ENCODE measurements at regions not wholly inside any gene's neighbourhood (a gene's known extent, or its start where the extent isn't known, plus 50 kb on each side); places are given as distances from the start of the nearest gene placed in this dataset.

- Histone ChIP-seq H3K27ac (no peak overlapping the region), H3K36me3 (no peaks in the 10 kb centered on the region), H3K4me1 (no peaks in the 10 kb centered on the region), H3K4me3 (no peak overlapping the region), H3K9me3 (no peaks in the 10 kb centered on the region), H3K27me3 (no peaks in the 10 kb centered on the region)
- no peak for TF ChIP-seq CTCF (IDR thresholded peaks at IDR 0.05)
- TF ChIP-seq POLR2A (IDR thresholded peaks at IDR 0.05) = no peak
- no peak for DNase-seq
- intact Hi-C loops (cut with DNase I; ENCODE audit: low total_unique reads) = no loop called here
These were observed 1540.4 kb upstream of the GOT2 start for GRCh38 chr16:60274431-60275019.

- Histone ChIP-seq H3K4me3 (no peak overlapping the region), H3K9me3 (no peaks in the 10 kb centered on the region), H3K27me3 (no peaks in the 10 kb centered on the region), H3K4me1 (no peaks in the 10 kb centered on the region), H3K27ac (no peak overlapping the region), H3K36me3 (no peaks in the 10 kb centered on the region)
- intact Hi-C loops (cut with DNase I; ENCODE audit: low total_unique reads) = no loop called here
- no peak for TF ChIP-seq CTCF (IDR thresholded peaks at IDR 0.05)
- no peak for TF ChIP-seq POLR2A (IDR thresholded peaks at IDR 0.05)
- DNase-seq = no peak
These were observed 1537.7 kb upstream of the GOT2 start for GRCh38 chr16:60271781-60272180.

GRCh38 chr16:60271025-60271771, 1537.1 kb upstream of the GOT2 start:
- no peak for TF ChIP-seq CTCF (IDR thresholded peaks at IDR 0.05)
- no peak for TF ChIP-seq POLR2A (IDR thresholded peaks at IDR 0.05)
- Histone ChIP-seq H3K27me3 (no peaks in the 10 kb centered on the region), H3K4me1 (no peaks in the 10 kb centered on the region), H3K36me3 (no peaks in the 10 kb centered on the region), H3K27ac (no peak overlapping the region), H3K9me3 (no peaks in the 10 kb centered on the region), H3K4me3 (no peak overlapping the region)
- DNase-seq = no peak
- intact Hi-C loops (cut with DNase I; ENCODE audit: low total_unique reads) = no loop called here

GRCh38 chr16:60261425-60261824, 1527.3 kb upstream of the GOT2 start:
- intact Hi-C loops (cut with DNase I; ENCODE audit: low total_unique reads) = no loop called here
- no peak for DNase-seq

More at GRCh38 chr16:60261425-60261824, 1527.3 kb upstream of the GOT2 start:
- no peak overlapping the region for H3K27ac ChIP-seq
- no peaks in the 10 kb centered on the region for H3K4me1 ChIP-seq
- H3K27me3 ChIP-seq = no peaks in the 10 kb centered on the region
- H3K36me3 ChIP-seq = no peaks in the 10 kb centered on the region
- no peaks in the 10 kb centered on the region for H3K9me3 ChIP-seq
- TF ChIP-seq POLR2A (IDR thresholded peaks at IDR 0.05) = no peak
- TF ChIP-seq CTCF (IDR thresholded peaks at IDR 0.05) = no peak
- H3K4me3 ChIP-seq = no peak overlapping the region

Measured in uterus (tissue), 3 donors.